SHP77 (cell line): ENCODE measurements at regions not wholly inside any gene's neighbourhood (a gene's known extent, or its start where the extent isn't known, plus 50 kb on each side); places are given as distances from the start of the nearest gene placed in this dataset.
A peak's percentile ranks its signal among the peaks of the same experiment; 100 is the strongest.
"Not testable (repeated sequence)": the region's sequence is repeated elsewhere in the genome, so short reads cannot be mapped to it uniquely, and the experiment has no call there.

Experiments used
- DNase-seq, 2 experiments: peaks; one replicate each; lab custom pipeline; 2025; lab: John Stamatoyannopoulos, UW

DNA sequence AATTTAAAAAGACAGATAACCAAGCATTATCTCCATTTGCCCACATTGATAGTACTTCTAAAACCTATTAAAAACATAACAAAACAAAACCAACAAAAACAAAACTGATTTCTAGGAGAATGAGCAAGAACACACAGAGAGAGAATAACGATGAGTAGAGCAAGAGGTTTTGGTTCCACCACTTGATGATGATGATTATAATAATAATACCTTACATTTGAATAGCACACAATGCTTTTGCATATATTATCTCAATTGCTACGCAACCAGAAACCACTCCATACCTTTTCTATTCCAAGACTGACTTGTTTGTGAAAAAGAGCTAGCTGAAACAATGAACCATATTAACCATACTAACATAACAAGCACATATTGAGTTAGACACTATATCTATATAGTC is 1090.9 kb downstream of the SH3BGRL start:
- DNase-seq: no peak

DNA sequence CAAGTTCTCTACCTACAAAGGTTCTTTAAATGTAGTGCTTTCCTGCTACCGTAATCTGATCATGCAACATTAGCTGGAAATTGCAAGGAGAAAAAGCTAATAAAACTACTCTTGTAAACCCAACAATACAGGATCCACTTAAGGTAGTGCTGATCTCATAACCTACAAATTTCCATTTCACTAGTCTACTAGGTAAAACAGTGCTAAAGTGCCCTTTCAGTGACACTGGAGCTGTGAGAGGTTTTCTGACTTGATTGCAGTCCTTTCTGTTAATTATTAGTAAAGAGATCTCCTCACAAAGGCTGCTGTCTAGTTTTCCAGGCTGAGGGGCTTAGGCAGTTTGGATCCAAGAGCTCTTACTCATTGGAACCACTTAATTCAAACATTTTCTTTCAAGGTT is 1118.7 kb downstream of the SH3BGRL start:
- no peak for DNase-seq

DNA sequence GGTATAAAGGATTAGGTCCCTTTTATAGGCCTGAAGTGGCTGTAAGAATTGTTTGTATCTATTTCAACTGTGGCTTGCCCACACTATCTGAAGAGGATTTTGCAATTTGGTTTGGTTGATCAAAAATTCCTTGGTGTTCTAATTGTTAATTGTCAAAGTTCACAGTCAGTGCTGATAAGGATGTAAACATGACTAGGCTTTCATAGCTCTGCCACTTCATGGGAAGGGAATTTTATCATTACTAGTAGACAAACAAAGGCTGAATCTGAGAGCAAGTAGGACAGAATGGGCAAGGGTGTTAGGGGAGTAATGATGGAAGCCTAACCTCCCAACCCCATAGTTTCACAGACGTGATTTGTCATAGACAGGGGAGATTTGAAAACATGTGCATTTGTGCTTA is 1131.7 kb downstream of the SH3BGRL start:
- no peak for DNase-seq

DNA sequence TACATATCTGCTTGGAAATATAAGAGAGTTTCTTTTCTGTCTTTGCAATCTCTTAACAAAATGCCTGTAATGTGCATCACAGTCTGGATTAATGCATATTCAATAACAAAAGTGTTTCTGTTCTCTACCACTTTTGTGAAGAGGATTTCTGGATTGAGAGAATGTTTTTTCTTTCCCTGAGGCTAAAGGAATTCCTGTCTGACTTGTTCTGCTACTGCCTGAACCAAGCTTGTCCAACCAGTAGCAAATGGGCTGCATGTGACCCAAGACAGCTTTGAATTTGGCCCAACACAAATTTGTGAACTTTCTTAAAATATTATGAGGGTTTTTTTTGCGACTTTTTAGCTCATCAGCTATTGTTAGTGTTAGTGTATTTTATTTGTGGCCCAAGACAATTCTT is 1133.9 kb downstream of the SH3BGRL start:
- DNase-seq: no peak

DNA sequence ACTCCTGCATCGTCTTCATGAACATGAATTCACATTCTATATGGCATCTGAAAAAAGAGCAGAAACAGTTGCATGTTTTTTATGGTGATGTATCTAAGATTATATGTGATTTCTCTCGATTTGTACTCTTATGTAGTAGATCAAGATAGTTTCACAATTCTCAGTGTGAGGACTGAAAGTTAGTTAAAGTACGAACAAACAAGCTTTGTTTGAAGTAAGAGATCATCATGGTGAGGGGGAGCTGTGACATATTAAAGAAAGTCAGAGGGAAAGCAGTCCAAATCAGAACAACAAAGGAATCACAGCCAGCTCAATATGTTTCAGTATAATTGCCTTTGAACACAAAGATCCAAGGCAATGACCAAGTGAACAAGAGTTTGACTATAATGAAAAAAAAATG is 1140.6 kb downstream of the SH3BGRL start:
- no peak for DNase-seq

DNA sequence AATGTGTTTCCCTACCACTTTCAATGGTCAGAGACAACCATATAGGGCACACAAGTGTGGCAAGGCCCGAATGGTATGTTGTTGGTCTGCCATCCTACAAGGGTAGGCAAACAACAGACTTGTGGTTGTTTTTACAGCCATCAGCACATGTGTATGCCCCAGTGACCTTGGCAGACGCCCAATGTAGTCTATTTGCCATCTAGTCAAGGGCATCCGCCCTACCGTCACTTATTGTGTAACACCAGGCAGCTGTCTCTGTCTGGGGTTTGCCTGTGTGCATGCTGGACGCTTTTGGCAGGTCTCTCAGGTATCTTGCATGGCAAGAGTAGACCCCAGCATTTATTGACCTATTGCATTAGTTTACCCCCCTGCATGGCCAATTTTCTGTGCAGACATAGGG is 1145.5 kb upstream of the POU3F4 start:
- DNase-seq: peak; percentile 0 to 36

DNA sequence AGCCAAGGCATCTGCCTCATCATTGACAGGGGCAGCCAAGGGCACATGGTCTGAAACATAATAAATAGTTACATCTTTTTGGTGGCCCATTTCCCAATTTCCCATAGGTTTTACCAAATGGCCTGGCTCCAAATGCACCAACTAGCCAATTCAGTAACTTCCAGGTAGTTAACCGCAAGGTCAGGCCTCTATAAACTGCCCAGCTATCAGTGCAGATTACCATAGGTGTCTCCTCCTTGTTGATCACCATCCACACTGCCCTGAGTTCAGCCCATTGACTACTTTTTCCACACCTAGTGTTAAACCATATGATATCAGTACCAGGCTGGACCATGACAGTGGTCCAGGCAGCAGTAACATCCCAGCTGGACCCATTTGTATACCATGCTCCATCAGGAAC is 1145.1 kb upstream of the POU3F4 start:
- DNase-seq: no peak

DNA sequence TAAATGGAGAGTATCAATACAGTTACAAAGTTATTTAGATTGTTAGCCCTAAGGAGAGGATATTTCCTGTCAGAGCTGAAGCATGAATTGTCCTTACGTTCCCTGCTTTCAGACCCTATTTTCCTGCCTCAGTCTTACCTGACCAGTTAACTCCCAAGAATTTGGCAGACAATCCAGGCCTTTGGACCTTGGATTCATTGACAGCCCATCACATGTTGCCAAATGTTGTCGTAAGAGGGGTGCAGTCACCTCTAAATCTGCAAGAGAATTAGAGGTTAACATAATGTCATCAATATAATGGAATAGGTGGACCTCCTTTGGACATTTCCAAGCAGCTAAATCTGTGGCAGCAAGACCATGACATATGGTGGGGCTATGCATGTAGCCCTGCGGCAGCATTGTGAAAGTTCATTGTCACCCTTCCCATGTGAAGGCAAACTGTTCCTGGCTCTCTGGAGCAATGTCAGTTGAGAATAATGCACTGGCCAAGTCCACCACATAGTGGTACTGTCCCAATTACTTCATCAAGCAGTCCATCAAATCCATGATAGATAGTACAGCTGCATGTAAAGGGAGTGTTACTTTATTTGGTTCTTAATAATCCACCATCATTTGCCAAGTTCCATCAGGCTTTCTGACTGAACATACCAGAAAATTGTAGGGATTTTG is 1137.0 kb upstream of the POU3F4 start:
- DNase-seq: no peak

DNA sequence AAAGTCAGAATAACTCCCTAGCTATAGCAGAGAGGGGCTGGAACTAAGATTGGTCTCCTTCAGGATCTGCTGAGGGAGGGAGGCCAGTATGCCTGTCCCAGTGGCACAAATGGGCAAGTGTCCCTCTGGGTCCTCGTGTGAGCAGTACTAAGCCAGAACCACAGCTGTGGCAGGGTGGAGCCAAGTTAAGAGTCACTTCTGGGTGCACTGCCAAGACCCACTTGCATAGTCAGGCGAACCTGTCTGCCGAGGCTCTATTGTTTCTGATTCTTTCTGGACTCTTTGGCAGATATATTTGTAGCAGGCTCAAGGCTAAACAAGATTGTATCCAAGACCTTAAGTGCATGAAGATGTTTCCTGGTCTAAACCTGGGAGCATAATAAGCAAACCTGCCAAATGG is 1123.7 kb upstream of the POU3F4 start:
- no peak for DNase-seq

DNA sequence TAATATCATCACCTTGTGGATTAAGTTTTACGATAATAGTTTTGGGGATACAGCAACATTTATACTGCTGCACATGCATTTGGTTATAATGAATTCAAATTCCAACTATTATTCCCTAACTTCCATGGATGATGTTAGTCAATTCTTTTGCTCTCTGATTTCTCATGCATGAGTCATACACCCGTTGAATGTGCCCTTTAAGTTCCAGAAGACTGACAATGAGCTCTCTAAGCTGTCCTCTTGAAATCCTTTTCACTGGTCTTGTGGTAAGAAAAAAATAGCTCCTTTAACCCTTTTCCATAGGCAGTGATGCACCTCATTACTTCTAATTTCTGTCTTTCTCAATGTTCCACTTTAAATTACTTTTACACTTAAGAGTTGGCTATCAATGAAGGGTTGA is 1095.2 kb upstream of the POU3F4 start:
- DNase-seq: no peak

DNA sequence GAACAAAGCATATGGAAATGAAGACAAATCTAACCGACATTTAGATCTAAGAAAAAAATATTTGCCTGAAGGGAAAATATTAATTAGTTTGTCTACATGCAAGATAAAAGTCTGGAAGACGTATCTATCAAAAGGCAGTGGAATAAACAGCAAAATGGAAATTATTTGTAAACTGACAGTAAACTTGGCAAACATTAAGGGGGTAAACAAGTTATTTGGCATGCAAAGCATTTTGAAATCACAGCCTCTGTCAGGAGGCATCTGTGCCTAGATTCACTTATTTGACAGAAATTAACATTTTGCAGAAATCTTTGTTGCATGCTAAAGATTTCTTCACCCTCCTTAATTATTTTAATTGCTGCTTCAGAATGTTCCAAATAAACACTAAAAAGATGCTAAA is 1065.8 kb upstream of the POU3F4 start:
- DNase-seq: no peak

DNA sequence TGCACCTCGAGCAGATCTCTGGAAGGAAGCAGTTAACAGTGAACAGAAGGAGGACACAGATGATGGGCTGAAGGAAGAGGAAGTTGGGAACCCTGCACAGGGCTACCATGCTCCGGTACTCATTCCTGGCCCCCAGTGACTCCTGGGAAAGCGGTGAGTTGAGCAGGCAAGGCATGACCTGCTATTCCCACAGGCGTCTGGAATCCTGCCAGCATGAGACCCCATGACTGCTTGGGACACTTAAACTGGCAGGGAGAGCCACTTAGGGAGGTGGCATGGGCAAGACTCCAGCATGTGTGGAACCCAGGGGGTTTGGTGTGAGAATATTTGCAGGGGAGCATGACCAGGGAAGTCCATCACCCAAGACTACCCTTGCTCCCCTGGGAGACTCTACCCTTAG is 1056.4 kb upstream of the POU3F4 start:
- DNase-seq: no peak

DNA sequence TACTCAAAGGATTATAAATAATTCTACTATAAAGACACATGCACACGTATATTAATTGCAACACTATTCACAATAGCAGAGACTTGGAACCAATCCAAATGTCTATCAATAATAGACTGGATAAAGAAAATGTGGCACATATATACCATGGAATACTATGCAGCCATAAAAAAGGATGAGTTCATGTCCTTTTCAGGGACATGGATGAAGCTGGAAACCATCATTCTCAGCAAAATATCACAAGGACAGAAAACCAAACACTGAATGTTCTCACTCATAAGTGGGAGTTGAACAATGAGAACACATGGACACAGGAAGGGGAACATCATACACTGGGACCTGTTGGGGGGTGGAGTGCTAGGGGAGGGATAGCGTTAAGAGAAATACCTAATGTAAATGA is 1052.2 kb upstream of the POU3F4 start:
- DNase-seq: not testable (repeated sequence)

DNA sequence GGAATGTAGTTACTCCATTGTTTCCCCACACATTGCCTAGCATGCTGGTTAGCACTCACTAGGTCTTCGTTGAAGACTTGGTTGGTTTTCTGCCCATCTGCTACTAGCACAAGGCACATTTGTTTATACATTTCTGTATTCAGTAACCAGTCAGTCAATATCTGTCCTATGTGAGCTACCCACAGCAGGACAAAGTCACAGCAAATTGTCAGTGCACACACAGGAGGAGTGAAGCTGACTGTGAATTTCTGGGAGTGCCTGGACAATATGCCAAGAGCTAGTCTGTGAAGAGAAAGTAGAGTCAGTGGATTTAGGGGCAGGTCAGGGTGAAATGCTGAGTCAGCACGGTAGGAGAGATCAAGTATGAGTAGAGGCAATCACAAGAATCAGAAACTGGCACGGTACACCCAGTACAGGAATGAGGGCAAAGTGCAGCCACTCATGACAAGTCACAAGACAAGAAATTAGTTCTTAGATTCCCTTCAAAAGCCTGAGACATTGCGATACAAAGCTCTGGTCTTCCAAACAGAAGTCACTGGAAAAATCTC is 1049.8 kb upstream of the POU3F4 start:
- DNase-seq: no peak

DNA sequence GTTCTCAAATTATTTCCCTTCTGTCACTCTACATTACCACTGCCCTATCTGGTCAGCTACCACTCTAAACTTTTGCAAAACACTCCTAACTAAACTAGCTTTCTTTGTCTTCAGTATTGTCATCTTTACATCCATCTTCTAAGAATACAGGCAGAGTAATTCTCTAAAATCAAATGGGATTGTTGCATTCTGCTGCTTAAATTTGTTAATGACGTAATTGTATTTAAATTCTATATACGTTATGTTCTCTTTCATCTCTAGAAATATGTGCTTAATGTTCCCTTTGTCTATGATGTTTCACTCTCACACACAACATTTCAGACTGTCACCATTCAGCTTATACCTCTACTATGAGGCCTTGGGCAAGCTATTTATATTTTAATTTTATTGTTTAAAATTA is 1041.1 kb upstream of the POU3F4 start:
- no peak for DNase-seq
